GM12864 (cell line): ENCODE measurements at regions not wholly inside any gene's neighbourhood (a gene's known extent, or its start where the extent isn't known, plus 50 kb on each side); places are given as distances from the start of the nearest gene placed in this dataset.

ENCODE experiments used
- DNase-seq: peaks from one replicate; pipeline ENCODE4 v3.0.0-alpha.2; 2011; ENCODE audit warnings: low read depth
- H3K4me3 ChIP-seq: 2 replicates; pipeline ENCODE4 v1.5.1; 2011; ENCODE audit warnings: mild to moderate bottlenecking, low read depth, low read length, control low read depth
- CTCF ChIP-seq: IDR thresholded peaks from 2 replicates; pipeline ENCODE4 v1.5.1; 2011; ENCODE audit warnings: low read depth, mild to moderate bottlenecking, moderate library complexity, low read length, control low read depth, inconsistent platforms; ENCODE audit errors: missing control alignments

GRCh38 chr15:25056484-25057425 lies 102.0 kb downstream of the SNRPN start:
- peak; percentile 13 for TF ChIP-seq CTCF
- H3K4me3 ChIP-seq = no peak overlapping the region
- DNase-seq = no peak

GRCh38 chr15:25057574-25057973 lies 102.8 kb downstream of the SNRPN start:
- no peak for DNase-seq
- no peak overlapping the region for H3K4me3 ChIP-seq
- TF ChIP-seq CTCF = no peak

GRCh38 chr15:25058080-25058785 lies 103.4 kb downstream of the SNRPN start:
- no peak for DNase-seq
- no peak for TF ChIP-seq CTCF
- H3K4me3 ChIP-seq = no peak overlapping the region

GRCh38 chr15:25059698-25060471 lies 105.1 kb downstream of the SNRPN start:
- no peak overlapping the region for H3K4me3 ChIP-seq
- DNase-seq = no peak
- no peak for TF ChIP-seq CTCF

- H3K4me3 ChIP-seq = no peak overlapping the region
- no peak for TF ChIP-seq CTCF
- no peak for DNase-seq
These were observed 105.7 kb downstream of the SNRPN start for GRCh38 chr15:25060472-25060803.

GRCh38 chr15:25060996-25061620 lies 106.3 kb downstream of the SNRPN start:
- no peak for TF ChIP-seq CTCF
- no peak overlapping the region for H3K4me3 ChIP-seq
- DNase-seq = no peak
